Hepatocyte (in vitro differentiated cells): ENCODE measurements at regions not wholly inside any gene's neighbourhood (a gene's known extent, or its start where the extent isn't known, plus 50 kb on each side); places are given as distances from the start of the nearest gene placed in this dataset.
"Not testable (repeated sequence)": the region's sequence is repeated elsewhere in the genome, so short reads cannot be mapped to it uniquely, and the experiment has no call there.

Source experiments
- CTCF ChIP-seq: fragments of 200-600 bp; sonication (generic); IDR thresholded peaks from 2 replicates; pipeline ENCODE4 v1.5.1; 2016; ENCODE audit warnings: antibody characterized with exemption, mild to moderate bottlenecking; ENCODE audit not compliant: poor library complexity
- EZH2phosphoT487 ChIP-seq: fragments of 200-600 bp; sonication (generic); IDR thresholded peaks from one replicate; pipeline ENCODE4 v1.6.1; 2018; ENCODE audit warnings: antibody characterized with exemption, mild to moderate bottlenecking, low read depth, moderate library complexity; ENCODE audit not compliant: unreplicated experiment, severe bottlenecking

GRCh38 chr3:195659136-195659533, 61.6 kb upstream of the MUC20 start:
- TF ChIP-seq CTCF, EZH2phosphoT487: not testable (repeated sequence)
